Keratinocyte (primary cell): ENCODE measurements at regions not wholly inside any gene's neighbourhood (a gene's known extent, or its start where the extent isn't known, plus 50 kb on each side); places are given as distances from the start of the nearest gene placed in this dataset.

Experiments used
- CTCF ChIP-seq, 3 experiments: IDR thresholded peaks in 1 of 3; conservative IDR thresholded peaks in 1 of 3; optimal IDR thresholded peaks in 1 of 3; 2 replicates in 2 of 3; 3 replicates in 1 of 3; pipeline versions ENCODE3 to v1.5.1; 2011; ENCODE audit warnings: low read length in 3 of 3, mild to moderate bottlenecking in 3 of 3, moderate library complexity in 2 of 3, control low read depth in 1 of 3, inconsistent platforms in 1 of 3; ENCODE audit not compliant: insufficient read depth in 2 of 3; ENCODE audit errors: extremely low read depth in 1 of 3
- EZH2 ChIP-seq: IDR thresholded peaks from one replicate; pipeline ENCODE4 v1.6.1; 2012; ENCODE audit warnings: inconsistent platforms, mild to moderate bottlenecking, low read length, moderate library complexity

- TF ChIP-seq CTCF (optimal IDR thresholded peaks at IDR 0.05 in 1 of 3, IDR thresholded peaks at IDR 0.05 in 1 of 3, conservative IDR thresholded peaks at IDR 0.05 in 1 of 3; ENCODE audit: extremely low read depth in 1 of 3, insufficient read depth in 2 of 3, low read length in 3 of 3) (no peak), EZH2 (no peak)
Observed at GRCh38 chr14:98924046-98924445, 348.0 kb downstream of the BCL11B start.
